ENCODE measurements at regions not wholly inside any gene's neighbourhood (a gene's known extent, or its start where the extent isn't known, plus 50 kb on each side); places are given as distances from the start of the nearest gene placed in this dataset.

GRCh38 chr14:38090506-38090905 lies 117.2 kb upstream of the SSTR1 start:
- DNase-seq (ENCODE audit: low spot score): no peak
- H3K79me2 ChIP-seq (ENCODE audit: low read depth): no peaks in the 10 kb centered on the region
- no peak overlapping the region for H3K4me2 ChIP-seq
- H2AFZ ChIP-seq (replicated peaks): no peak overlapping the region
- H3K27me3 Mint-ChIP-seq (ENCODE audit: insufficient read depth, low read depth): peaks cover 2% of the 10 kb centered on the region
- H4K20me1 ChIP-seq (ENCODE audit: low read depth): no peaks in the 10 kb centered on the region
- H3K36me3 ChIP-seq: no peaks in the 10 kb centered on the region
- peaks cover 5% of the 10 kb centered on the region for H3K9me3 ChIP-seq (ENCODE audit: low read depth)
- H3K27ac Mint-ChIP-seq: no peak overlapping the region
- no peaks in the 10 kb centered on the region for H3F3A ChIP-seq (ENCODE audit: low read depth)
- peaks cover 11% of the 10 kb centered on the region for H3K9me3 Mint-ChIP-seq
- no peaks in the 10 kb centered on the region for H3K4me1 ChIP-seq
- H3K9ac ChIP-seq: no peak overlapping the region
- no peak overlapping the region for H3K4me3 Mint-ChIP-seq
- no peaks in the 10 kb centered on the region for H3K27me3 ChIP-seq
- no peaks in the 10 kb centered on the region for H3K4me1 Mint-ChIP-seq
- no peak overlapping the region for H3K27ac ChIP-seq
- H3K36me3 Mint-ChIP-seq: no peaks in the 10 kb centered on the region
- no peak for TF ChIP-seq EZH2phosphoT487 (IDR thresholded peaks at IDR 0.05)
- no peak for TF ChIP-seq EZH2 (IDR thresholded peaks at IDR 0.05)
- TF ChIP-seq CTCF (IDR thresholded peaks at IDR 0.05): no peak
- H3K4me3 ChIP-seq: no peak overlapping the region

DNA sequence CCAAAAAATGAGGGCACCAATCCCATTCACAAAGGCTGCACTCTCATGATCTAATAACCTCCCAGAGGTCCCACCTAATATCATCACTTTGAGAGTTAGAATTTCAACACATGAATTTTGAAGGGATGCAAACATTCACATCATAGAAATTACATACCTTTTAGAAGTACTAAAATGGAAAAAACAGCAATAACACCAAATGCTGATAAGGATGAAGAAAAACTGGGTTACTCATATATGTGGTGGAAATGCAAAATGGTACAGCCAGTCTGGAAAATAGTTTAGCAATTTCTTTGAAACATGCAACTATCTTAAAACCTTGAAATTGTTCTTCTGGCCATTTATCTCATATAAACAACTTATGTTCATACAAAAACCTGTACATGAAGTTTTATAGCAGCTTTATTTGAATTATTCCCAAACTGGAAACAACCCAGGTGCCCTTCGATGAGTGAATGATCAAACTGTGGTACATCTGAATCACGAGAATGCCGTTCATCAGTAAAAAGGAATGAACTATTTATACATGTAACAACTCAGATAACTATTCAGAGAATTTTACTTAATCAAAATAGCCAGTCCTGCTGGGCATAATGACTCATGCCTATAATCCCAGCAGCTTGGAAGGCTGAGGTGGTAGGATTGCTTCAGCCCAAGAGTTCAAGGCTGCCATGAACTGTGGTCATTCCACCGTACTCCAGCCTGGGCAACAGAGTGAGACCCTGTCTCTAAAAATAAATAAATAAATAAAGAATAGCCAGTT lies 109.4 kb upstream of the SSTR1 start:
- TF ChIP-seq CTCF (IDR thresholded peaks at IDR 0.05): no peak
- TF ChIP-seq EZH2 (IDR thresholded peaks at IDR 0.05): no peak
- no peak for TF ChIP-seq EZH2phosphoT487 (IDR thresholded peaks at IDR 0.05)
- Mint-ChIP-seq H3K27me3 (ENCODE audit: insufficient read depth, low read depth) (peaks cover 2% of the 10 kb centered on the region), H3K27ac (no peak overlapping the region), H3K36me3 (no peaks in the 10 kb centered on the region), H3K9me3 (peaks cover 29% of the 10 kb centered on the region), H3K4me1 (no peaks in the 10 kb centered on the region), H3K4me3 (no peak overlapping the region)
- Histone ChIP-seq H3K27ac (no peak overlapping the region), H3K27me3 (no peaks in the 10 kb centered on the region), H3K4me3 (no peak overlapping the region), H3K4me1 (no peaks in the 10 kb centered on the region), H2AFZ (replicated peaks) (no peak overlapping the region), H3K9me3 (ENCODE audit: low read depth) (peaks cover 5% of the 10 kb centered on the region), H3F3A (ENCODE audit: low read depth) (no peaks in the 10 kb centered on the region), H3K79me2 (ENCODE audit: low read depth) (no peaks in the 10 kb centered on the region), H3K4me2 (no peak overlapping the region), H4K20me1 (ENCODE audit: low read depth) (no peaks in the 10 kb centered on the region), H3K9ac (no peak overlapping the region), H3K36me3 (no peaks in the 10 kb centered on the region)
- no peak for DNase-seq (ENCODE audit: low spot score)

GRCh38 chr14:38101679-38102078 lies 106.0 kb upstream of the SSTR1 start:
- Histone ChIP-seq H3K4me2 (no peak overlapping the region), H4K20me1 (ENCODE audit: low read depth) (no peaks in the 10 kb centered on the region), H3K36me3 (no peaks in the 10 kb centered on the region), H3K79me2 (ENCODE audit: low read depth) (no peaks in the 10 kb centered on the region), H3K4me3 (no peak overlapping the region), H3K4me1 (no peaks in the 10 kb centered on the region), H3K9me3 (ENCODE audit: low read depth) (no peaks in the 10 kb centered on the region), H2AFZ (replicated peaks) (no peak overlapping the region), H3K27ac (no peak overlapping the region), H3K9ac (no peak overlapping the region), H3F3A (ENCODE audit: low read depth) (no peaks in the 10 kb centered on the region), H3K27me3 (no peaks in the 10 kb centered on the region)
- no peak for DNase-seq (ENCODE audit: low spot score)
- H3K36me3 Mint-ChIP-seq: no peaks in the 10 kb centered on the region
- peaks cover 2% of the 10 kb centered on the region for H3K27me3 Mint-ChIP-seq (ENCODE audit: insufficient read depth, low read depth)
- H3K27ac Mint-ChIP-seq: no peak overlapping the region
- H3K9me3 Mint-ChIP-seq: peaks cover 13% of the 10 kb centered on the region
- H3K4me1 Mint-ChIP-seq: no peaks in the 10 kb centered on the region
- TF ChIP-seq CTCF (IDR thresholded peaks at IDR 0.05): no peak
- no peak for TF ChIP-seq EZH2phosphoT487 (IDR thresholded peaks at IDR 0.05)
- no peak for TF ChIP-seq EZH2 (IDR thresholded peaks at IDR 0.05)
- H3K4me3 Mint-ChIP-seq: no peak overlapping the region
